GM21526 (cell line): ENCODE measurements at regions not wholly inside any gene's neighbourhood (a gene's known extent, or its start where the extent isn't known, plus 50 kb on each side); places are given as distances from the start of the nearest gene placed in this dataset.

Experiments
- ATAC-seq: cut with Tn5 transposase; IDR thresholded peaks from one replicate; pipeline ENCODE4 v1.9.1; 2021; ENCODE audit warnings: moderate library complexity; ENCODE audit not compliant: unreplicated experiment, low FRiP score

- ATAC-seq: no peak
These were observed 66.2 kb upstream of the STEAP1B start for GRCh38 chr7:22566176-22566575.

GRCh38 chr7:22565315-22565811 lies 65.4 kb upstream of the STEAP1B start:
- no peak for ATAC-seq

GRCh38 chr7:22564511-22565045 lies 64.6 kb upstream of the STEAP1B start:
- ATAC-seq: no peak

GRCh38 chr7:22563621-22564241 lies 63.7 kb upstream of the STEAP1B start:
- no peak for ATAC-seq

- no peak for ATAC-seq
These were observed 63.1 kb upstream of the STEAP1B start for GRCh38 chr7:22563032-22563501.

GRCh38 chr7:22561895-22562593 lies 62.1 kb upstream of the STEAP1B start:
- ATAC-seq: no peak

- ATAC-seq: no peak
These were observed 61.4 kb upstream of the STEAP1B start for GRCh38 chr7:22561321-22561811.

- peak; percentile 64 for ATAC-seq
These were observed 60.0 kb upstream of the STEAP1B start for GRCh38 chr7:22559829-22560489.

- ATAC-seq: no peak
These were observed 57.2 kb upstream of the STEAP1B start for GRCh38 chr7:22557167-22557566.

GRCh38 chr7:22555476-22555875 lies 55.5 kb upstream of the STEAP1B start:
- ATAC-seq: no peak

GRCh38 chr7:22554184-22554583 lies 54.2 kb upstream of the STEAP1B start:
- no peak for ATAC-seq

- peak; percentile 82 for ATAC-seq
These were observed 52.0 kb upstream of the STEAP1B start for GRCh38 chr7:22551768-22552513.

- ATAC-seq: no peak
These were observed 50.6 kb upstream of the STEAP1B start for GRCh38 chr7:22550514-22551030.

GRCh38 chr7:22549667-22550513 lies 49.9 kb upstream of the STEAP1B start:
- no peak for ATAC-seq
